ENCODE measurements at regions not wholly inside any gene's neighbourhood (a gene's known extent, or its start where the extent isn't known, plus 50 kb on each side); places are given as distances from the start of the nearest gene placed in this dataset.

DNA sequence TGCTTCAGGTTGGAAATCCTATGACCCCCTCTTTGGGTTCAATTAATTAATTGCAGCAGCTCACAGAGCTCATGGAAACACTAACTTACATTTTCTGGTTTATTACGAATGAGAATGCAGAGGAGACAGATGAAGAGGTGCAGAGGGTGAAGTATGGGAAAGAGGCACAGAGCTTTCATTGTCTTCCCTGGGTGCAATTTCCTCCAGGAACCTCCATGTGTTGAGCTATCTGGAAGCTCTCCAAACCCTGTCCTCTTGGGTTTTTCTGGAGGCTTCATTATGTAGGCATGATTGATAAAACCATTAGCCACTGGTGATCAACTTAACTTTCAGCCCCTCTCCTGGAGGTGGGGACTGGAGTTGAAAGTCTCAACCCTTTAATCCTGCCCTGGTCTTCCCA, 133.0 kb upstream of the AUTS2 start:
- Histone ChIP-seq H3K4me2 (no peak overlapping the region), H3K4me3 (IDR thresholded peaks at IDR 0.05; ENCODE audit: insufficient read depth, low read depth, low read length) (no peak overlapping the region), H3K9ac (no peak overlapping the region), H3K4me1 (ENCODE audit: low read depth, poor library complexity, severe bottlenecking) (no peaks in the 10 kb centered on the region), H3K27ac (no peak overlapping the region), H3K27me3 (ENCODE audit: insufficient read depth, low read depth) (no peaks in the 10 kb centered on the region), H3K79me2 (ENCODE audit: insufficient read depth, low read depth) (no peaks in the 10 kb centered on the region), H3K36me3 (ENCODE audit: insufficient read depth) (no peaks in the 10 kb centered on the region), H4K20me1 (ENCODE audit: insufficient read depth) (no peaks in the 10 kb centered on the region), H2AFZ (ENCODE audit: low read depth) (no peak overlapping the region)
- TF ChIP-seq, protein P1, sequence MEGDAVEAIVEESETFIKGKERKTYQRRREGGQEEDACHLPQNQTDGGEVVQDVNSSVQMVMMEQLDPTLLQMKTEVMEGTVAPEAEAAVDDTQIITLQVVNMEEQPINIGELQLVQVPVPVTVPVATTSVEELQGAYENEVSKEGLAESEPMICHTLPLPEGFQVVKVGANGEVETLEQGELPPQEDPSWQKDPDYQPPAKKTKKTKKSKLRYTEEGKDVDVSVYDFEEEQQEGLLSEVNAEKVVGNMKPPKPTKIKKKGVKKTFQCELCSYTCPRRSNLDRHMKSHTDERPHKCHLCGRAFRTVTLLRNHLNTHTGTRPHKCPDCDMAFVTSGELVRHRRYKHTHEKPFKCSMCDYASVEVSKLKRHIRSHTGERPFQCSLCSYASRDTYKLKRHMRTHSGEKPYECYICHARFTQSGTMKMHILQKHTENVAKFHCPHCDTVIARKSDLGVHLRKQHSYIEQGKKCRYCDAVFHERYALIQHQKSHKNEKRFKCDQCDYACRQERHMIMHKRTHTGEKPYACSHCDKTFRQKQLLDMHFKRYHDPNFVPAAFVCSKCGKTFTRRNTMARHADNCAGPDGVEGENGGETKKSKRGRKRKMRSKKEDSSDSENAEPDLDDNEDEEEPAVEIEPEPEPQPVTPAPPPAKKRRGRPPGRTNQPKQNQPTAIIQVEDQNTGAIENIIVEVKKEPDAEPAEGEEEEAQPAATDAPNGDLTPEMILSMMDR (conservative IDR thresholded peaks at IDR 0.05; ENCODE audit: low read depth, low read length): no peak

DNA sequence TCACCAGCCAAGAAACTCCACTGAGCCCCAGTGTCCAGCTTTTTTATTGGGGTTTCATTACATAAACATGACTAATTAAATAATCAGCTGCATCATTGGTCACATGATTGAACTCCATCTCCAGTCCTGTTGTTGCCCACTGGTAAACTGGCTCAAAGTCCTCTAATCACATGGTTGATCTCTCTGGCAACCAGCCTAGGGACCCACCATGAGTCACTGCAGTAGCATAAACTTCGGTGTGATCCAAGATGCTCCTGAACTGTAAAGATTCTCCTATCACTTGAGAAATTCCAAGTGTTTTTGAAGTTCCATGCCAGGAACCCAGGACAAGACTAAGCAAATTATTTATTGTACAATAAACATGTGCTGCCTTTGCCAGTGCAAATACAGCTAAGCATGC, 130.4 kb upstream of the AUTS2 start:
- H3K27me3 ChIP-seq (ENCODE audit: insufficient read depth, low read depth): no peaks in the 10 kb centered on the region
- TF ChIP-seq, protein P1 (conservative IDR thresholded peaks at IDR 0.05; ENCODE audit: low read depth, low read length): no peak
- no peaks in the 10 kb centered on the region for H3K4me1 ChIP-seq (ENCODE audit: low read depth, poor library complexity, severe bottlenecking)
- H3K27ac ChIP-seq: no peak overlapping the region
- no peaks in the 10 kb centered on the region for H3K36me3 ChIP-seq (ENCODE audit: insufficient read depth)
- H3K4me2 ChIP-seq: no peak overlapping the region
- H3K79me2 ChIP-seq (ENCODE audit: insufficient read depth, low read depth): no peaks in the 10 kb centered on the region
- no peaks in the 10 kb centered on the region for H4K20me1 ChIP-seq (ENCODE audit: insufficient read depth)
- H2AFZ ChIP-seq (ENCODE audit: low read depth): no peak overlapping the region
- no peak overlapping the region for H3K9ac ChIP-seq
- no peak overlapping the region for H3K4me3 ChIP-seq (IDR thresholded peaks at IDR 0.05; ENCODE audit: insufficient read depth, low read depth, low read length)

DNA sequence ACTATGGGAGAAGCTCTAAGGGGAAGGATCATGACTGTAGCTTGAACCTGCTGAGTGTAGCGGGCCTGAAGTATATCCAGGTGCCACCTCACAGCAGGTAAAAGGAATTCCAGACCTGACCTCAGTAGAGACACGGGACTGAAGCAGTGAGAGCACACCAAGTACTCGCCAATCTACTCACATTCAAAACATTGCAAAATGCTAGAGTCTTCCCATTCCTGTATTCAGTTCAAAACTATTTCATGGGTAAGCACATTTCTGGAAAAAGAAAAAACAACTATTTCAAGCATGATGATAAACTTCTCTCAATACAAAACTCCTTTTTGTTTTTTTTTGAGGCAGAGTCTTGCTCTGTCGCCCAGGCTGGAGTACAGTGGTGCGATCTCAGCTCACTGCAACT, 121.9 kb upstream of the AUTS2 start:
- no peaks in the 10 kb centered on the region for H3K4me1 ChIP-seq (ENCODE audit: low read depth, poor library complexity, severe bottlenecking)

DNA sequence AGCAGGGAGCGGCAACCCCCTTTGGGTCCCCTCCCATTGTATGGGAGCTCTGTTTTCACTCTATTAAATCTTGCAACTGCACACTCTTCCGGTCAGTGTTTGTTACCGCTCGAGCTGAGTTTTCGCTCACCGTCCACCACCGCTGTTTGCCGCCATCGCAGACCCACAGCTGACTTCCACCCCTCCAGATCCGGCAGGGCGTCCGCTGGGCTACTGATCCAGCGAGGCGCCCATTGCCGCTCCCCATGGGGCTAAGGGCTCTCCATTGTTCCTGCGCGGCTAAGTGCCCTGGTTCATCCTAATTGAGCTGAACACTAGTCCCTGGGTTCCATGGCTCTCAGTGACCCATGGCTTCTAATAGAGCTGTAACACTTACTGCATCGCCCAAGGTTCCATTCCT, 115.6 kb upstream of the AUTS2 start:
- no peaks in the 10 kb centered on the region for H3K36me3 ChIP-seq (ENCODE audit: insufficient read depth)
- H3K4me2 ChIP-seq: no peak overlapping the region
- H3K4me3 ChIP-seq (IDR thresholded peaks at IDR 0.05; ENCODE audit: insufficient read depth, low read depth, low read length): no peak overlapping the region
- H3K9ac ChIP-seq: no peak overlapping the region
- H3K27me3 ChIP-seq (ENCODE audit: insufficient read depth, low read depth): no peaks in the 10 kb centered on the region
- no peaks in the 10 kb centered on the region for H3K79me2 ChIP-seq (ENCODE audit: insufficient read depth, low read depth)
- no peak overlapping the region for H2AFZ ChIP-seq (ENCODE audit: low read depth)
- TF ChIP-seq, protein P1 (conservative IDR thresholded peaks at IDR 0.05; ENCODE audit: low read depth, low read length): no peak
- no peaks in the 10 kb centered on the region for H4K20me1 ChIP-seq (ENCODE audit: insufficient read depth)
- no peak overlapping the region for H3K27ac ChIP-seq
- no peaks in the 10 kb centered on the region for H3K4me1 ChIP-seq (ENCODE audit: low read depth, poor library complexity, severe bottlenecking)

More for the DNA sequence above, 121.9 kb upstream of the AUTS2 start:
- H3K36me3 ChIP-seq (ENCODE audit: insufficient read depth): no peaks in the 10 kb centered on the region
- H3K79me2 ChIP-seq (ENCODE audit: insufficient read depth, low read depth): no peaks in the 10 kb centered on the region
- no peak overlapping the region for H3K27ac ChIP-seq
- no peak overlapping the region for H2AFZ ChIP-seq (ENCODE audit: low read depth)
- no peaks in the 10 kb centered on the region for H3K27me3 ChIP-seq (ENCODE audit: insufficient read depth, low read depth)
- no peak overlapping the region for H3K4me2 ChIP-seq
- H3K4me3 ChIP-seq (IDR thresholded peaks at IDR 0.05; ENCODE audit: insufficient read depth, low read depth, low read length): no peak overlapping the region
- no peaks in the 10 kb centered on the region for H4K20me1 ChIP-seq (ENCODE audit: insufficient read depth)
- TF ChIP-seq, protein P1 (conservative IDR thresholded peaks at IDR 0.05; ENCODE audit: low read depth, low read length): no peak
- H3K9ac ChIP-seq: no peak overlapping the region
